GM21528 (cell line): ENCODE measurements at regions not wholly inside any gene's neighbourhood (a gene's known extent, or its start where the extent isn't known, plus 50 kb on each side); places are given as distances from the start of the nearest gene placed in this dataset.

Experiments used
- ATAC-seq: cut with Tn5 transposase; IDR thresholded peaks from one replicate; pipeline ENCODE4 v1.9.1; 2021; ENCODE audit warnings: mild to moderate bottlenecking, moderate library complexity; ENCODE audit not compliant: unreplicated experiment, low FRiP score

DNA sequence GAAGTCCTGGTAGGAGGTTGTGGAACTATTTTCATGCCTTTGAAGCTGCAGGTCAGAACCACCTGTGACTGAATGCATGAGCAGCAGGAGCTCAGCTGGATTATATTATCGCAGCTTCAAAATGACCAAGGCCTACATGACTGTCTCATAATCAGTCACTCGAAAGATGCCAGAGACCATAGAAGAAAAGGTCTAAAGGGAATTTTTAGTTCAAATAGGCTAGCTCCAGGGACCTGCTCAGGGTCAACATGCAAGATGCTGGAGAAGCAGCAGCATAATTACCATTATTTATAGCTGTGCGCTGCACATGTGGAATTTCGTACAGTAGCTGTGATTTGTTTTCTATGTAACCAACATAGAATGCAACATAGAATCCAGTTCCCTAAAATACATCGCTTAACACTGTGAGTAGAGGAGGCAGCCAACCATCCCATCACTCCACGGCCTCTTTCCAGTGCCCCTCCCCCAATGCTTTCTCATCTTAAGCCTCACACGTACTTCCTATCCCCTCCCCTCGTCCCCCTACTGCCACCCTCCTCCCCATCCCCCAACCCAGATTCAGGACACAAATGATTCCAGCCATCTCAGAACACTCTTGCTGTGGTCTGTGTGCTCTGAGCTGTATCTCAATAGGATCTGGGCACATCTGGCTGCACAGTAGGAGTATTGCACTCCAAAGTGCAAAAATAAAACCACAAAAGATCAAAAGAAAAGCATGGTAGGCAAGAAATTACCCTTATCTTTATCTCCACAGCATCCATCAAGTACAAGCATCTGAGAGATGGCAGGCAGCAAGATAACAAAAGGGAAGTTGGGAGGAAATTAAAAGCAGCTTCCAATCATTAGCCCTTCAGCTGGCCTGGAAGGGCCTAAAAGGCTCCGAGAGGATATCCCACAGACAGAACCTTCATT lies 352.8 kb upstream of the SEMA6D start:
- ATAC-seq: no peak

DNA sequence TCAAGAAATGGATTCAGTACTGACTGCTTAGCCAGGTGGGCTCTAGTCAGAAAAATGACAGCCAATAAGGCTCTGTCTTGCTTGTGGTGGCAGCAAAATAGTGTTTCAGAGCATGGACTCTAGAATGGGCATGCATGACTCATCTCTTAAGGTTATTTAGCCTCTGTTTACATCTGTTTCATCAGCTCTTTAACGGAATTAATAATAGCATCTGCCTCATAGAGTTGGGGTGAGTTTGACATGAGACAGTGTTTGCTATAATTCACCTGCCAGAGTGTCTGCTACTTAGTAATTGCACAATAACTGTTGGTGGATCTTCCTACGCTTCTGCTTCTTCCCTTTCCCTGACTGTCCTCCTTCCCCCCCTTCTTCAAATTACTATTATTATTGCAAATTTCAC lies 350.4 kb upstream of the SEMA6D start:
- ATAC-seq: no peak

DNA sequence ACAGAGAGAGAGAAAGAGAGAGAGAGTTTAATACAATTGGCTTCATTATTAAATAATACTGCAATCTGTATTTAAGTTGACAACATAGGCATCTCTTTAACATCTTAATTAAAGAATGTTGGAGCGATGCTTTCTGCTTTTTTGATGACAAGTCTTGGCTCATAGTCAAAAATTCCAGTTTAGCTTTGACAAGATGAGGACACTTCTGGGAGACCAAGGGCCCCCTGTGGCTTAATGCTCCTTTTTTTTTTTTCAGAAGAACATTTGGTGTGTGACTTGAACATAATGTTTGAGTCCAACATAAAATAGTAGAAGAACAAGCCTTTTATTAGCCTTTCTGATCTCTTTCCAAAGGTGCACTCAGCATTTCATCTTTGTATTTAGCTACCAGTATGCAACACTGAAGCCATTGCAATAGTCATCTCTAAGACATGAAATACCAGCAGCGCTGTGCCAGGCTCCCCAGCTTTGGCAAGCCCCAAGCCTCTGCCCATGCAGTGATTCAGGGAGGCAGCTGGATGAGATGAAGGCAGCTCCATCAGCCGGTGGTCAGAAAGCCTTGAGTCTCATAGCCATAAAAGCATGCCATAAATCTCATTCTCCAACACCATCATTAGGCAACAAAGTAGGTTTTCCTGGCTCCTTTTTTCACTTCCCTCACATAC lies 349.4 kb upstream of the SEMA6D start:
- ATAC-seq: no peak

DNA sequence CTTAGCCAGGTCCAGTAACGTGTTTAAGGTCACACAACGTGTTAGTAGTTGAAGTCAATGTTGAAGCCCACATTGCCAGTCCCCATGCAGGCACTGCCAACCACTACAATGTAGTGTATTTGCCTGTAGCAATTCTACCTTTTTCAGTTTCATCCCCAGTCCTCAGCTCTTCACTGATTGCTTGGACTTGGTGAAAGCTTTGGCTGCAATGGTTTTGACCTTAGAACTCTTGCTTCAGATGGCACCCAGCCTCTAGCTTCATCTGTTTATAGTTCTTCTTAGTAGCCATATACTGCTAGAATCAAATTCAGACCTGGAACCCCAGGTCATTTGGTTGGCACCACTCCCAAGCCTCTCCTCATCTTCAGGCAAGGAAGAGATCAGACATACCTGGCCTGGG lies 345.4 kb upstream of the SEMA6D start:
- ATAC-seq: no peak

DNA sequence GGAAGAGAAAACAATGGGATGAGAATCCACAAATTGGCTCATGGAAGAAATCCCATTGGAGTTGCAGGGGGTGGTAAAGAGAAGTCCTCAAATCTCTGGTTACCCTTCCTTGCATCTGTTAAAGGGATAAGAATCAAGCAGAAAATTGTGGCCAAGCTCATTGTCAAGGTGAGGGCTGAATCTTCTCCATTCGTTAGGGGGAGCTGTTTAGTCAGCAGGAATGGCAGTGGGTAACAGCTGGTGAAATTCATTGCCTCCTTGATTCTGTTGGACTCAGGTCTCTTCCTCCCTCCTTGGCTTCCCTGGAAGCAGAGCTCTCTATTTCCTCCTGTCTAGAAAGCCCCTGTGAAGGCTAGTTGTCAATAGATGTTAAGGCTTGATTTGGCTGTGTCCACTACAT lies 343.1 kb upstream of the SEMA6D start:
- ATAC-seq: no peak

DNA sequence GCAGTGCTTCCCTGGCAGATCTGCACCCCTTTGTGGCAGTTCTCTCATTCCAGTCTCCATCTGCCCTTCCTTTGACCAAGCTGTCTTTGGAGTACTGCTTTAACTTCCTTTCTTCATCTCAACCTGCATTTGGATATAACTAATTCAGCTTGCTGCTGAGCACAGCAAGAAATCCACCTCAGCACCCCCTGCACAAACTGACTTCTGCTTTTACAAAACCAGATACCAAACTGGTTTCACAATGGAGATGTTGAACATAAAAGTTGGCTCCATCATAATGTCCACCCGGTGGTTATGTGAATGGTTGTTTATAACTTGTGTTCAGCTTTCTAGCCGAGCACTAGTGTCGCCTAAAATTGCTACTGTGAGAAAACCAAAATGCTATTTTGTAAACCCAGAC lies 341.1 kb upstream of the SEMA6D start:
- ATAC-seq: no peak

DNA sequence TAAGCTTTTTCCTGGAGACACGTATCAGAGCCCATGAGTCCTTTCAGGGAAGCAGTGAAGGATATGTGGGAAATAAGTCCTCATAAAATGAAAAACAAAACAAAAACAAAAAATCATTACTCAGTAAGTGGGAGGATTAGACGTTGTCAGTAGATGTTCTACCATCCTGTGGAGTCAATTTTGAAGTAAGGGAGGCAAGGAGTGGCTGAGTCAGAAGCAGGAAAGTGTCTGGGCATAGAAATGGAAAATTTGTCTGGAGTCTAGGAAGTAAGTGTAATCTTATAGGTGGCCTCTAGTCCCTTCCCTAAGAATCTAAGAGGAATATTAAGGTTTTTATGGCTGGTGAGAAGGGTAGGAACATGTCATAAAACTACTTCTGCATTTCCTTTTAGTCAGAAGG lies 339.8 kb upstream of the SEMA6D start:
- no peak for ATAC-seq

DNA sequence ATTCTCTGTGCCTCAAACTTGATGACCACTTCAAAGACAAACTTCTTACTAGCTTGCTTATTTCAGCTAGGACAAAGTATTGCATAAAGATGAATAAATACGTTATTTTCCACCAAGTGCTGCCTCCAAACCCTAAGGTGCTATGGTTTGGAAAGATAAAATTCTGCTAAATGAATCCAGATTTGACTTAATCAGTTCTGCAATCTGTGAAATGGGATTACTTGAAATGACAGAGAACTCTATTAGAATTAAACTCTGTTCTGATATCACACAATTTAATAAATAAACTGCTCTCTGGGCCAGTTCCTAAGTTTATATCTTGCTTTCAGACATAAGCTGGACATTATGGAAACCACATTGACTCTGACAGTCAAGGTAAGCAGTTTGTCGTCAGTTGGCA lies 338.8 kb upstream of the SEMA6D start:
- ATAC-seq: no peak

DNA sequence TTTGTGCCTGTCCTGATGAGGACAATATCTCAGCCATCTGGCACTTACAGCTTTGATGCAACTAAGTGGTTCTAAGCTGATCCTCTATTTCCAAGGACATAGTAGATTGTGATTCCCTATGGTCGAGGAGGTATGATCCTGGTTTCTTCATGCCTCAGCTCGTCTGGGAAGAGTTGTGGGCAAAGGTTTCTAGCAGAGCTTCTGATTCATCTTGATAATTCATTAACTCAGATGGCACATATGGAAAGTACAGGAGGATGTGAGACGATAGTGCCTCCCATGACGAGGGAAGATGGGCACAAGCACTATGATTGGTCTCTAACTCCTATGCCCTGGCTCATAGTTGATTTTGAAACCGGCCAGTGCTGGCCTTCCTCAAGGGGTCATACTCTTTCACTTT lies 334.2 kb upstream of the SEMA6D start:
- no peak for ATAC-seq

DNA sequence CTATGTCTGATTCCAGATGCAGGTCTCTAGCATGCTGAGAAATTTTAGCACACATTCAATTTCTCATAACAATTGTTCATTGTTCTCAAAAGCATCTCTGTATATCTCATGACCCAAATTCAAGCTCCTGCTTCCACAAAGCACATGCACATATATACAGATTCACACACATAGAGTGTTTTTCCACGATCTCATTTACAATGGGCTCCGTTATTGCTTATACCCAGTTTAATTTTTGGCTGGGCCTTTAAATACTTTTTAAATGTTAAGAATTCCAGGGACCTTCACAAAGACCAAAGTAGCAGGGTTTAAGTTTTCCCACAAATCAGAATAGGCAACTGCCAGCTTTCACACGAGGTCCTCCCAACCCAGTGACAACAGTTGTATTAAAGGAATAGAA lies 333.5 kb upstream of the SEMA6D start:
- no peak for ATAC-seq

DNA sequence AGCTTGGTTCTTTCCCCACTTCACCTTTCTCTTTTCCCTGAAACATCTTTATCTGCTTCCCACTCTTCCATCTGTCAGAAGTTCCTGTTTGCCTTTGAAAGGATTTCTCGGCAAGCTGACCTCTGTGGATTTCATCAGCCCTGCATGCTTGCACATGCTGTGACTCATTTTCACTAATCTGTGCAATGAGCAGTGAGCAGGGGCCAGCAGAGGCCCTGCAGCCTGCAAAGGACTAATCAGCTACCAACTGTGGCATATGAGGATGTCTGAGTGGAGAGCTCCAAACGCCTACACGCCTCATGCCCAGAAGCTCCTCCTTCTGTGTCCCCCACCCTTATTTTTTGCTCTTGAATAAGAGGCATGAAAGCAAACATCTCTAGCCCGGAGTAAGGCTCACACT lies 333.0 kb upstream of the SEMA6D start:
- ATAC-seq: no peak

DNA sequence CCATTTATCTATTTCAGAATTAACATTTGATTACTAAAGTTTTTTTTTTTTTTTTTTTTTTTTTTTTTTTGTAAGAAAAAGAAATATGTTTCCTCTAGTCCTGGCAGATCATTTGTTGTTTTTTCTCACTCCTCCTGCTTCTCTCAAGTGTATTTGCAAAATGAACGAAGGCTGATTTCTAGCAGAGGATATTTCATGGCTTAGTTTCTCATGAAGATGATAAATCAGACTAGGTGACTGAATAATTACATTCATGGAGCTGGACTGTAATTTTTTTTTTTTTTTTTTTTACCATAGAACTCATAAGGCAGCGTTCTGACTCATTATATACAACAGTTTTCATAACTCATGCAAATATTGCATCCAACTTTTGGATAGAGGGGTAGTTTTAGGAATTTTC lies 332.5 kb upstream of the SEMA6D start:
- ATAC-seq: no peak

DNA sequence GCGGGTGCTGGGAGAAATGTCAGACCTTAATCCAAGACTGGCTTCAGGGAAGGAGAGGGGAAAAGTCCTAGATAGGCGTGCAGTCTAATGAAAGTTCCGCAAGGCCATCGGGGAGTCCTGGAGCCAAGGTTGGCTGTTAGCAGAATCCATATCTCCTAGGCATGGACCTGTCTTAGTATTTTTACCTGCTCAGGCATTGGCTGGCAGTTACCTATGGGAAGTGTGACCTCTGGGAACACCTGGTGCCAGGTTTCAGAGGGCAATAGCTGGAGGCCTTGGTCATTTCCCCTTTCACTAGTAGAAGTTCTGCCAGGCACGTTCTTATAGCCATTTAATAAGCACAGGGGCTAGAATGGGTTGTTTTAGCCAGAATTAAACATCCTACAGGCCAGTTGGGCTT lies 330.8 kb upstream of the SEMA6D start:
- ATAC-seq: no peak

DNA sequence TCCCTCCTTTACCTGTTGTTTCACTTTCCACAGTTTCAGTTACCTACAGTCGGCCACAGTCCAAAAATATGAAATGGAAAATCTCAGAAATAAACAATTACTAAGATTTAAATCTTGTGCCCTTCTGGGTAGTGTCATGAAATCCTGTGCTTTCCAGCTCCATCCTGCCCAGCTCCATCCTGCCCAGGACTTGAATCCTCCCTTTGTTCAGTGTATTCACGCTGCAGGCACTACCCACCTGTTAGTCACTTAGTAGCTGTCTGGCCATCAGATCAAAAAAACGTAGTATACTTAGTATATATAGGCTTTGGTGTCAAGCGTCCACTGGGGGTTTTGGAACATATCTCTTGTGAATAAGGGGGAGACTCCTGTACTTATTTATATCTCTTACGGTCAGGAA lies 329.0 kb upstream of the SEMA6D start:
- no peak for ATAC-seq

DNA sequence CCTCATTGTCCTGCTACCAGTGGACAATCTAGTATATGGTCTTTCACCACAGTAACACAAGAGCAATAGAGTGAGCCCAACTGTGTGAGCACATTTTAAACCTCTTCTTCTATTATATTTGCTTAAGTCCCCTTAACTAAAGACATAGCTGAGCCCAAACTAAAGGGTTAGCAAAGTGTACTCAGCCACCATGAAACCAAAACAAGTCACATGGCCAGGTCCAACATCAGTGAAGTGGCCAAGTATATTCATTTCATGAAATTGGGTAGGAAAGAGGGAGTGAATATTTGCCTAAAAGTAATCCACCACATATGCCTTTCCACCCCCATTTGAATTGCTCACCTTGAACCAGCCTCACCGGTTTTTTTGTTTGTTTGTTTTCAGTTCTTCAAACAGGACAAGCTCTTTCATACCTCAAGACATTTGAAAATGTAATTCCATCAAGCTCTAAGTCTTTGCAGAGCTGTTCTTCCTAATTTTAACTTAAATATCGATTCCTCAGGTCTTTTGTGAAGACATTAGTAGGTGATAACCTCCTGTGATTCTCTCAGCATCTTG lies 327.0 kb upstream of the SEMA6D start:
- ATAC-seq: no peak

DNA sequence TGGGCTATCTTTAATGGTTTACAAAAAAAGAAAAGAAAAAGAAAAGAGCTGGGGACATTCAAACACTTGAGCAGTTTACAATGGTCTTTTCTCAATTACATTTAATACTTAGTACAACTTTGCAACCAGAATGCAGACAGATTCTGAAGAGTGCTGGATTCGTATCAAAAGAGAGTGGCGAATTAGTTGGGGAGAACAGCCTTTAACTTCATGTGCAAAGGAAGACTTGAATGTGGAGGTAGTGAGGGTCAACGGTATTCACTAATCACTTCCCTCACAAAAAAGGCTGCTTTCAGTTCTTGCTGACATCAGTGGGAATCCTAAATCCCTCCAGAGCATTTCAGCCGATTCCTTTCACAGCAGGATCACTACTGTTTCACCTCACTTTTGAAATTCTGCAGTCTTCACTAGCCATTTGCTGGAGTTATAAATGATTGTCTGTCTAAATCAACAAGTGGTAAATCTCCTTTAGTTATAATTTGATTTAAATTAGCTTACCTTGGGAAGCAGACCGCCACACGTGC lies 323.0 kb upstream of the SEMA6D start:
- no peak for ATAC-seq

DNA sequence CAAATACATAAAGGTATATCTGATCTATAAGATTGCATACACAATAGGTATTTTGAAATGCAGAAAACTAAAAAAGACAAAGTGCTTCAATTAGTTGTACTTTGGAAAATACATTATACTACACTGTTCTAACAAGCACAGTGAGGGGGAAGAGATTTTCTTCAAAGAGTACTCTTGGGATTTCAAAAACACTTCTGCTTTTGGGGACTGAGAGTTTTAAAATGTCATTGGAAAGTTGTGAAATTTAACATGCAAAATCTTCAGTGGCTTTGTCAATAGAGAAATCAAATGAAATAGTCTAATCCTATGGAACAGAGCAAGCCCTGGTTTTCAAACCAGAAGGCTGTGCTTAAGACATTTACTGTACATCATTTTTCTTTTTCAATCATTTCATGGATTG lies 322.2 kb upstream of the SEMA6D start:
- ATAC-seq: no peak

DNA sequence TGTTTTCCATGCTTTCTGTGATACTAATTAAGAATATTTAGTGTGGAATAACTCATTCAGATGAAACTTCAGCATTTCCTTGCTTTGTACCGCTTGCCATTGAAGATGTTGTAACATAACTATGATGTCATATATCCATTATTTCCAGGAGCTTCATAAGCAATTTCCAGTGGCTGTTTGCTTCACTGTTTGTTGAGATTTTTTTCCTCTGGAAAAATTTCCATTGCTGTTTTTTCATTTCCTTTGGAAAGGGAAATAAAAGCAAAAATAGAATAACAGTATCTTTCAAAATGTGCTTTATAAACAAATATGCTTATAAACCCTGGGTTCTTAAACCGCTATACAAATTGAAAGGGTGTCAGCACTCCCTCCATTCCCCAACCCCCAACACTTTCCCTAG lies 319.6 kb upstream of the SEMA6D start:
- ATAC-seq: no peak

DNA sequence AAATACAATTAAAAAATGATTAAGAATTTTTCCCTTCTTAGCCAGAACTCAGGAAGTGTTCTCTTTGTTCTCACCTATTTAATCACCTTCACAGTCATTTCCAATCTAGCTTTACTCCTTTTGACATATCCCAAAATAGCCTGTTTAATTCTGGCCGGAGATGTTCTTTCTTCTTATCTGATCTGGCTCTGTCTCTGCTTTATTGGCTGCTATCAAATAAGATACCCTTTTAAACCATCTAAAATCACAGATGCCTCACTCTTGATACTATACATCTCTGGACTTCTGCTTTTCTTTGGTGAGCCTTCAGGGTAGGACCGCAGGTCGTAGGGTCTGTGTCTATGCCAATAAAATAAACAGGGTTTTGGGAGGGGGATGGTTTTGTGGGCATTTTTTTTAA lies 319.2 kb upstream of the SEMA6D start:
- ATAC-seq: no peak

DNA sequence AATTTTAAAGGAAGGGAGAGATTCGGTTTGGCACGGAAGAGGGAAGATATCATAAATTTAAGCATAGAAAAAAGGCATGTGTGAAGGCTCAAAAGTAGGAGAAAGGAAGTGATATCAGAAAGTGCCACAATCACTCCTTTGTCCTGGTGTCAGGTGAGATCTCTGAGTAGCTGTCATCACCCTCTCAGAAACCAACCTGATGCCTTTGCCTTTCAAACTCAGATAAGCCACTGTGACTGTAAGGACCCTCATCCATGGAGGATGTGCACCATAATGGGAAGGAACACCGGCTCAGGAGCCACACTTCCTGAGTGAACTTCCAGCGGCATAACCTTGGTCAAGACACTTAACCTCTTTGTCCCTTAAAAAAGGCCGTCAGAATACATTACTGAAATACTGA lies 318.7 kb upstream of the SEMA6D start:
- ATAC-seq: no peak

DNA sequence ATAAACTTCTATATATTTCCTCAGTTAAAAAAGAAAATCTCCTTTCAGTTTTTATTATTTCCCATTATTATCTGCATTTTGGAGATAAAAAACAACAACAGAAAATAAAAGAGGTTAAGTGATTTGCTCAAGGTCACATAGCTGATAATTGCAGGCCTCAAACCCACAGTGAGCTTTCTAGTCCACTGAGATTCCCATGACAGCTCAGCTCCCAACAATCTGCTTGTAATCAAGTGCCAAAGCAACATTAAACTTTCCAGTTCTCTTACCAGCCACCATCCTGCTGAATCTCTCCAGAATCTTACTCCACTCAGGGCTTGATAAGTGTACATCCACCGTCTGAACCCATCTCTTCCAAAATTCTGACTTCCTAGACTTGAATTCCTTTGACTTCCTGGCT lies 318.2 kb upstream of the SEMA6D start:
- ATAC-seq: no peak

DNA sequence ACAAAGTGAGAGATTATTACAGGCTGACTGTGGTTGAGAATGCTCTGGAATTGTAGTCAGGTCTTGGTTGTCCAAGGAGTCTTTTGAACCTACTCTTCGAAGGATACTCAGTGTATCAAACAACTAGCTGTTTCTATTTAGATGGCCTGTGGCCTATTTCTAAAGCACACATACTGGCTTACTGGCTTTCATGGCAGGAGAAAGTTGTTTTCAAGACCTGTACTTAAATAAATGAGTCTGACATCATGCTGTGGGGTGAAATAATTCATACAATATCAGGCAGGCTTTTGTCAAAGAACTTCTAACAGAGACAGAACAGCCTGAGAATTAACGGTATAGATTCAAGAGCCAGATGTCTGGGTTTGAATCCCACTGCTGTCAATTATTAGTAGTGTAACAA lies 316.7 kb upstream of the SEMA6D start:
- no peak for ATAC-seq
